Osteocyte (in vitro differentiated cells): ENCODE measurements at regions not wholly inside any gene's neighbourhood (a gene's known extent, or its start where the extent isn't known, plus 50 kb on each side); places are given as distances from the start of the nearest gene placed in this dataset.

Source experiments
- DNase-seq: peaks from one replicate; pipeline ENCODE4 v3.0.0; 2021; ENCODE audit warnings: mixed read lengths; ENCODE audit not compliant: unreplicated experiment; ENCODE audit errors: extremely low spot score
- H3K27ac Mint-ChIP-seq: one replicate; pipeline ENCODE4 v1.8.0; 2021; ENCODE audit warnings: mild to moderate bottlenecking, mixed read lengths; ENCODE audit not compliant: unreplicated experiment
- H3K27me3 Mint-ChIP-seq: one replicate; pipeline ENCODE4 v1.8.0; 2021; ENCODE audit warnings: mixed read lengths; ENCODE audit not compliant: unreplicated experiment
- H3K36me3 Mint-ChIP-seq: one replicate; pipeline ENCODE4 v1.8.0; 2021; ENCODE audit warnings: mixed read lengths; ENCODE audit not compliant: unreplicated experiment
- H3K4me1 Mint-ChIP-seq: one replicate; pipeline ENCODE4 v1.8.0; 2021; ENCODE audit warnings: mixed read lengths; ENCODE audit not compliant: unreplicated experiment
- H3K4me3 Mint-ChIP-seq: one replicate; pipeline ENCODE4 v1.8.0; 2021; ENCODE audit warnings: mild to moderate bottlenecking, moderate library complexity, mixed read lengths; ENCODE audit not compliant: unreplicated experiment
- H3K9me3 Mint-ChIP-seq: one replicate; pipeline ENCODE4 v1.8.0; 2021; ENCODE audit warnings: mixed read lengths; ENCODE audit not compliant: unreplicated experiment
- CTCF ChIP-seq: fragments of 200-600 bp; sonication (generic); IDR thresholded peaks from 2 replicates; pipeline ENCODE4 v1.5.0; 2021; ENCODE audit warnings: antibody characterized with exemption, mild to moderate bottlenecking, moderate library complexity

- TF ChIP-seq CTCF, result no peak
- DNase-seq, result no peak
- Mint-ChIP-seq H3K27ac (no peak overlapping the region), H3K36me3 (no peaks in the 10 kb centered on the region), H3K9me3 (no peaks in the 10 kb centered on the region), H3K4me1 (no peaks in the 10 kb centered on the region), H3K4me3 (no peak overlapping the region), H3K27me3 (peaks cover 7% of the 10 kb centered on the region)
Observed at GRCh38 chr2:191760655-191761262, 82.8 kb downstream of the NABP1 start.

GRCh38 chr2:191773136-191773535, 73.8 kb downstream of the CAVIN2 start:
- no peak for TF ChIP-seq CTCF
- H3K4me1 Mint-ChIP-seq, result no peaks in the 10 kb centered on the region

GRCh38 chr2:191777351-191777750, 69.5 kb downstream of the CAVIN2 start:
- Mint-ChIP-seq H3K4me3 (no peak overlapping the region), H3K27me3 (peaks cover 2% of the 10 kb centered on the region), H3K36me3 (no peaks in the 10 kb centered on the region), H3K4me1 (no peaks in the 10 kb centered on the region), H3K9me3 (peaks cover 9% of the 10 kb centered on the region), H3K27ac (no peak overlapping the region)
- no peak for DNase-seq
- TF ChIP-seq CTCF, result no peak

More at GRCh38 chr2:191773136-191773535, 73.8 kb downstream of the CAVIN2 start:
- H3K9me3 Mint-ChIP-seq, result peaks cover 9% of the 10 kb centered on the region
- H3K4me3 Mint-ChIP-seq, result no peak overlapping the region
- H3K27ac Mint-ChIP-seq, result no peak overlapping the region
- H3K36me3 Mint-ChIP-seq, result no peaks in the 10 kb centered on the region
- DNase-seq, result no peak
- H3K27me3 Mint-ChIP-seq, result no peaks in the 10 kb centered on the region

GRCh38 chr2:191778041-191778440, 68.8 kb downstream of the CAVIN2 start:
- Mint-ChIP-seq H3K27ac (no peak overlapping the region), H3K36me3 (no peaks in the 10 kb centered on the region), H3K9me3 (peaks cover 8% of the 10 kb centered on the region), H3K27me3 (peaks cover 2% of the 10 kb centered on the region), H3K4me1 (no peaks in the 10 kb centered on the region), H3K4me3 (no peak overlapping the region)
- TF ChIP-seq CTCF, result no peak
- DNase-seq, result no peak

GRCh38 chr2:191782351-191782750, 64.5 kb downstream of the CAVIN2 start:
- no peak for DNase-seq
- no peaks in the 10 kb centered on the region for H3K4me1 Mint-ChIP-seq
- peaks cover 11% of the 10 kb centered on the region for H3K27me3 Mint-ChIP-seq
- no peak overlapping the region for H3K27ac Mint-ChIP-seq
- TF ChIP-seq CTCF, result no peak
- H3K4me3 Mint-ChIP-seq, result no peak overlapping the region
- H3K9me3 Mint-ChIP-seq, result no peaks in the 10 kb centered on the region
- H3K36me3 Mint-ChIP-seq, result no peaks in the 10 kb centered on the region
